ENCODE measurements at regions not wholly inside any gene's neighbourhood (a gene's known extent, or its start where the extent isn't known, plus 50 kb on each side); places are given as distances from the start of the nearest gene placed in this dataset.
"Not testable (repeated sequence)": the region's sequence is repeated elsewhere in the genome, so short reads cannot be mapped to it uniquely, and the experiment has no call there.

DNA sequence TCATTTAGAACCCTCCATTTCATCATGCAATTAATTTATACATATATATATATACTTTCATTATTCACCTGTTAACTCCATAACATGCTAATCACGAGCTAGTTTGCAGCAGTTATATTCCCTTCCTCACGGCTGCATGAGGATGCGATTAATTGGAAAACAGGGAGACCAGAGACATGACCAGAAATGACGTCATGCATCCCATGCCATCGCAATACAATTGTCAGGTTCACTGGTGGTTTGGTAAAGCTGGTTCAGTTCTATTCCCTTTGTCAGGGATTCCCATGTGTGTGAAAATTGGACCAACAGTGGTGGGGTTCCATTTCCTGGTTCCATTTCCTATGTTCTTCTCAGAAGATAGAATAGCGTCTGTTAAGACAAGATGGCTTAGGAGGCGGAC is 440.4 kb upstream of the ERCC4 start:
- H3K36me3 ChIP-seq, result no peaks in the 10 kb centered on the region
- H3K4me1 ChIP-seq, result no peaks in the 10 kb centered on the region
- DNase-seq (no peak), ATAC-seq (no peak)
- H3K27ac ChIP-seq, result no peak overlapping the region
- H3K4me3 ChIP-seq, result no peak overlapping the region
- H3K27me3 ChIP-seq (ENCODE audit: low read depth), result no peaks in the 10 kb centered on the region
- intact Hi-C loops (cut with DNase I), result no loop called here
- TF ChIP-seq, protein P1, sequence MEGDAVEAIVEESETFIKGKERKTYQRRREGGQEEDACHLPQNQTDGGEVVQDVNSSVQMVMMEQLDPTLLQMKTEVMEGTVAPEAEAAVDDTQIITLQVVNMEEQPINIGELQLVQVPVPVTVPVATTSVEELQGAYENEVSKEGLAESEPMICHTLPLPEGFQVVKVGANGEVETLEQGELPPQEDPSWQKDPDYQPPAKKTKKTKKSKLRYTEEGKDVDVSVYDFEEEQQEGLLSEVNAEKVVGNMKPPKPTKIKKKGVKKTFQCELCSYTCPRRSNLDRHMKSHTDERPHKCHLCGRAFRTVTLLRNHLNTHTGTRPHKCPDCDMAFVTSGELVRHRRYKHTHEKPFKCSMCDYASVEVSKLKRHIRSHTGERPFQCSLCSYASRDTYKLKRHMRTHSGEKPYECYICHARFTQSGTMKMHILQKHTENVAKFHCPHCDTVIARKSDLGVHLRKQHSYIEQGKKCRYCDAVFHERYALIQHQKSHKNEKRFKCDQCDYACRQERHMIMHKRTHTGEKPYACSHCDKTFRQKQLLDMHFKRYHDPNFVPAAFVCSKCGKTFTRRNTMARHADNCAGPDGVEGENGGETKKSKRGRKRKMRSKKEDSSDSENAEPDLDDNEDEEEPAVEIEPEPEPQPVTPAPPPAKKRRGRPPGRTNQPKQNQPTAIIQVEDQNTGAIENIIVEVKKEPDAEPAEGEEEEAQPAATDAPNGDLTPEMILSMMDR (IDR thresholded peaks at IDR 0.05), result no peak
- H3K9me3 ChIP-seq, result no peaks in the 10 kb centered on the region

DNA sequence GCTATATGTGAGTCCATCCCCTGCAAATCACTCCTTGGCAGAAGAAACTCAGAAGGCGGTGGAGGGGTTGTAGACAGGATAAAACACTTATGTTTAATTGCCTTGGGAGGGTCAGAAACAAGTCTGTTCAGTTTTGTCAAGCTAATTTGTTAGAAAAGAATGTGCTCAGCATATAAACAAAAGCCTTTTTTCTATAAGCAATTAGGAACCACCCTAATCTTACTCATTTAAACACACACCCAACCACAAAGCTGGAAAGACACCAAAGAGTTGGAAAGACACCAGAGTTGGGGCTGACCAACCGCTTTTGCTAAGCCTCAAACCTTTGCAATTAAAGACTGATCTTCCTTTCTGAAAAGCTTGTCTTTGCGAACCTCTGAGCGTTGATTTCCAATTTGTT is 439.2 kb upstream of the ERCC4 start:
- ATAC-seq, result no peak
- Histone ChIP-seq H3K4me3 (no peak overlapping the region), H3K9me3 (no peaks in the 10 kb centered on the region), H3K27me3 (ENCODE audit: low read depth) (no peaks in the 10 kb centered on the region), H3K27ac (no peak overlapping the region), H3K36me3 (no peaks in the 10 kb centered on the region), H3K4me1 (no peaks in the 10 kb centered on the region)
- no peak for DNase-seq
- TF ChIP-seq, protein P1 (IDR thresholded peaks at IDR 0.05), result no peak
- intact Hi-C loops (cut with DNase I), result no loop called here

DNA sequence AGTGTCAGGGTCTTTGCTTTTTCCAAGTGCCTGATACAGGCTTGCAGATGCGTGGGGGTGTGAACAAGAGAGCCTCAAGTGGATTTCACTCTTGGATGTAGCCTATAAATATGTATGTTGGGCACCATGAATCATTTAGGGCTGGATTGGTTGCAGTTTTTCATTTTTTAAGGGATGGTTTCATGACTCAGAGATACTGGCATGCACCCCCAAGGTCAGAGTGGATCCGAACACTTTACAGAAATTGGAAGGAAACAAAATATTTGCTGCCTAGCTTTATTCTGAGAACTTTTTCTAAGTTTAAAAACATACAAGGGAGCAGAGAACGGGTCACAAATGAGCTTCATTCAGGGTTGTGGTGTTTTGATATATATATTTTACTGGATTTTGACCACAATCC is 436.8 kb upstream of the ERCC4 start:
- H3K4me3 ChIP-seq, result no peak overlapping the region
- TF ChIP-seq, protein P1 (IDR thresholded peaks at IDR 0.05), result no peak
- H3K36me3 ChIP-seq, result no peaks in the 10 kb centered on the region
- no peak for ATAC-seq
- H3K9me3 ChIP-seq, result no peaks in the 10 kb centered on the region
- no peaks in the 10 kb centered on the region for H3K4me1 ChIP-seq
- H3K27ac ChIP-seq, result no peak overlapping the region
- no peaks in the 10 kb centered on the region for H3K27me3 ChIP-seq (ENCODE audit: low read depth)
- intact Hi-C loops (cut with DNase I), result no loop called here
- no peak for DNase-seq

DNA sequence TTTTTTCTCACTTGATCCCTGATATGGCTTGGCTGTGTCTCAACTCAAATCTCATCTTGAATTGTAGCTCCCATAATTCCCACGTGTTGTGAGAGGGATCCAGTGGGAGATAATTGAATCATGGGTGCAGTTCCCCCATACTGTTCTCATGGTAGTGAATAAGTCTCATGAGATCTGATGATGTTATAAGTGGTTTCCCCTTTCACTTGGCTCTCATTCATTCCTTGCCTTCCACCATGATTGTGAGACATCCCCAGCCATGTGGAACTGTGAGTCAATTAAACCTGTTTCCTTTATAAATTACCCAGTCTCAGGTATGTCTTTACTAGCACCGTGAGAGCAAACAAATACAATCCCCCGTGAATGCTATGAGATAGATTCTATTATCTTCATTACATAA is 430.5 kb upstream of the ERCC4 start:
- not testable (repeated sequence) for H3K27ac ChIP-seq

DNA sequence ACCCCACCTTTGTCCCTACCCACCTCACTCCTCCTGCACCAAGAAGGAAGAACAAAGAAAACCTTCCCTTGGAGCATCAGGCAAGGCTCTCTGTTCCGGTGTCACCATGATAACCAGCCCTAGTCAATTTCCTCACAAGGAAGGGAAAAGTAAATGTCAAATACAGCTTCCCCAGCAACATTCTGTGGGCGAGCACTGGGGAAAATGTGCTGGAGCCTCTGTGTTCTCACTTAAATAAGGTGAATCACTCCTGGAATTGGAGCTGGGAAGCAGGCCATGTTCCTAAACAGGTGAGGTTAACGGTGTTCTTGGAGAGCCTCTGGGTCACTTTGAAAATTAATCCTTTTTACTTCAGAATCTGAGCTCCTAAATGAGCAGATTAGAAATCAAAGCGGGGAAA is 427.9 kb upstream of the ERCC4 start:
- no peak for ATAC-seq
- no peaks in the 10 kb centered on the region for H3K4me1 ChIP-seq
- H3K27ac ChIP-seq, result no peak overlapping the region
- H3K4me3 ChIP-seq, result no peak overlapping the region
- TF ChIP-seq, protein P1 (IDR thresholded peaks at IDR 0.05), result no peak
- H3K27me3 ChIP-seq (ENCODE audit: low read depth), result no peaks in the 10 kb centered on the region
- no peak for DNase-seq
- H3K36me3 ChIP-seq, result no peaks in the 10 kb centered on the region
- H3K9me3 ChIP-seq, result no peaks in the 10 kb centered on the region
- intact Hi-C loops (cut with DNase I), result no loop called here

More for the DNA sequence above, 430.5 kb upstream of the ERCC4 start:
- H3K27me3 ChIP-seq (ENCODE audit: low read depth); H3K9me3 ChIP-seq; H3K36me3 ChIP-seq; intact Hi-C loops (cut with DNase I); ATAC-seq; DNase-seq; H3K4me1 ChIP-seq; H3K4me3 ChIP-seq: not testable (repeated sequence)

DNA sequence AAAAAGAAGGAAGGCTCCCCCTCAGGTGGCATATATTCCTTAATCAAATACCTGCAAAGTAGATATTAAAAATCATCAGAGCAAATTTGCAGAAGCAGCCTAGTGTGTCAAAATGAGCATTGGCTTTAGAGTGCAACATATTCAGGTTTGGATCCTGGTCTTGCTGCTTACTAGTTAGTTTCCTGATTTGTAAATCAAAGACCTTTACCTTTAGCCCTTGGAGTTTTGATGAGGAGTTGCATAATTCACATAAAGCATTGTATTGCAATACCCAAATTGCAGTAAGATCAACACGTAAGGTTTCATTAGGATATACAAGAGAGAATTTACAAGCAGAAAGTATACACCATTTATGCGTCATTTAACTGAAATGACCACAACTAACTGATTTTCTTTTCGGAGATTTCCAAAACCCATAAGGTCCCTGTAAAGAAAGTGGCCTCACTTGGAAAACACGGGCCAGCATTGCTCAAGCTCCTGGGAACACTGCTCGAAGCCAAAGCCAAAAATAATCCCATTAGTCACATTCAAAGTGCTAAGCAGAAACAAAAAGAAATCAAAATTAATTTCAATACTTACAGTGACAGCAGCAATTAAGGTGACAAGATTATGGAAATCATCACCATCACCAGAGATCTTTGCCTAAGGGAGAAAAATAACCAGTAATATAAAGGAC is 415.9 kb upstream of the ERCC4 start:
- H3K36me3 ChIP-seq, result no peaks in the 10 kb centered on the region
- no peak overlapping the region for H3K27ac ChIP-seq
- H3K9me3 ChIP-seq, result peaks cover 5% of the 10 kb centered on the region
- H3K4me3 ChIP-seq, result no peak overlapping the region
- no peaks in the 10 kb centered on the region for H3K27me3 ChIP-seq (ENCODE audit: low read depth)
- ATAC-seq (no peak), DNase-seq (no peak)
- TF ChIP-seq, protein P1 (IDR thresholded peaks at IDR 0.05), result no peak
- H3K4me1 ChIP-seq, result no peaks in the 10 kb centered on the region
- intact Hi-C loops (cut with DNase I), result no loop called here
